Hepatocyte (in vitro differentiated cells): ENCODE measurements at regions not wholly inside any gene's neighbourhood (a gene's known extent, or its start where the extent isn't known, plus 50 kb on each side); places are given as distances from the start of the nearest gene placed in this dataset.

Experiments
- EZH2 ChIP-seq: fragments of 200-600 bp; sonication (generic); IDR thresholded peaks from 2 replicates; pipeline ENCODE4 v1.6.1; 2016; ENCODE audit warnings: antibody characterized with exemption, mild to moderate bottlenecking, borderline replicate concordance
- TF ChIP-seq, protein P1 (sequence below): fragments of 200-600 bp; sonication (generic); IDR thresholded peaks from 2 replicates; pipeline ENCODE4 v1.5.1; 2016; ENCODE audit warnings: antibody characterized with exemption, mild to moderate bottlenecking; ENCODE audit not compliant: poor library complexity

DNA sequence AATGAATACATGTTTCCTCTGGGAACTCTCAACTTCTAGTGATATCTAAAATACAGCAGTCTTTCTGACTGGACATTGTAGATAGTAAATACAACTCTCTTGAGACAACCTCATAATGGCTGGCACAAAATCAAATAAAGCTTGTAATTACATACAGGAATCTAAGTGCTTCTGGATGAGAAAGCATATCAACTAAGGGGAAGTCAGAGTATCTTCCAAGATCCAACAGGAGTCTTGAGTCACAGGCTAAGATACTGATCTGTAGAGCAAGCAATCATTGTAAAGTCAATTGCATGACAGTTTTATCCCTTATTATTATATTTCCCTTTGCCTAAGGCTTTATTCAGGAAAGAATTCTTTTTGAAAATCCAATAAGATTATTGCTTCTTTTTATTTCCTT lies 249.9 kb downstream of the LRRIQ3 start:
- TF ChIP-seq, protein P1, sequence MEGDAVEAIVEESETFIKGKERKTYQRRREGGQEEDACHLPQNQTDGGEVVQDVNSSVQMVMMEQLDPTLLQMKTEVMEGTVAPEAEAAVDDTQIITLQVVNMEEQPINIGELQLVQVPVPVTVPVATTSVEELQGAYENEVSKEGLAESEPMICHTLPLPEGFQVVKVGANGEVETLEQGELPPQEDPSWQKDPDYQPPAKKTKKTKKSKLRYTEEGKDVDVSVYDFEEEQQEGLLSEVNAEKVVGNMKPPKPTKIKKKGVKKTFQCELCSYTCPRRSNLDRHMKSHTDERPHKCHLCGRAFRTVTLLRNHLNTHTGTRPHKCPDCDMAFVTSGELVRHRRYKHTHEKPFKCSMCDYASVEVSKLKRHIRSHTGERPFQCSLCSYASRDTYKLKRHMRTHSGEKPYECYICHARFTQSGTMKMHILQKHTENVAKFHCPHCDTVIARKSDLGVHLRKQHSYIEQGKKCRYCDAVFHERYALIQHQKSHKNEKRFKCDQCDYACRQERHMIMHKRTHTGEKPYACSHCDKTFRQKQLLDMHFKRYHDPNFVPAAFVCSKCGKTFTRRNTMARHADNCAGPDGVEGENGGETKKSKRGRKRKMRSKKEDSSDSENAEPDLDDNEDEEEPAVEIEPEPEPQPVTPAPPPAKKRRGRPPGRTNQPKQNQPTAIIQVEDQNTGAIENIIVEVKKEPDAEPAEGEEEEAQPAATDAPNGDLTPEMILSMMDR = no peak
- TF ChIP-seq EZH2 = no peak
